Left lobe of liver (tissue), 2 donors: ENCODE measurements at regions not wholly inside any gene's neighbourhood (a gene's known extent, or its start where the extent isn't known, plus 50 kb on each side); places are given as distances from the start of the nearest gene placed in this dataset.
A peak's percentile ranks its signal among the peaks of the same experiment; 100 is the strongest.

Experiments used
- ATAC-seq: fragments of 200-7000 bp; cut with Tn5 transposase; one replicate; pipeline ENCODE4 v1.9.1; 2020; ENCODE audit warnings: mild to moderate bottlenecking, moderate library complexity
- DNase-seq: peaks from one replicate; pipeline ENCODE4 v3.0.0-alpha.2; 2020; ENCODE audit warnings: low spot score
- donor health status: DM: no; HTN: no; CAD: no; lungs with moderate emphysema.
- donor health status: DM: no; HTN: yes; CAD: no.

DNA sequence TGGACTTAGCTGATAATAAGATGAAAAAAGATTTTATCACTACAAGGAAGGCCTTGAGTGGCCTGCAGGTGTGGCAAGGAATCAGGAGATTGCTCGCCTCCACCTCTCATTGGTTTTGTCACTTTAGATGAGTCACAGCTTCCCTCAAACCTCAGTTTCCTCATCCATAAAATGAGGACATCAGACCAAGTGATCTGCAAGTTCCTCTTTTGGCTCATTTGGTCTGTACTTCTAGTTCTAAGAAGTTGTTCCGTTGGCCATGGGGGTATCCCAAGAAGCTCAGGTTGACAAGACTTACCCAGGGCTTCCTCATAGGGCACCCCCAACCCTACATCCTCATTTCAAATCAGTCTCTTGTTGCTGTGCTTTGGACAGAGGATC lies 254.1 kb downstream of the UACA start:
- no peak for DNase-seq
- no peak for ATAC-seq

- ATAC-seq (no peak), DNase-seq (no peak)
These were observed 254.6 kb downstream of the UACA start for GRCh38 chr15:70508561-70509281.

- no peak for DNase-seq
- peak; percentile 14 for ATAC-seq
These were observed 255.5 kb downstream of the UACA start for GRCh38 chr15:70507772-70508371.

GRCh38 chr15:70505936-70506912 lies 257.1 kb downstream of the UACA start:
- DNase-seq (no peak), ATAC-seq (no peak)

DNA sequence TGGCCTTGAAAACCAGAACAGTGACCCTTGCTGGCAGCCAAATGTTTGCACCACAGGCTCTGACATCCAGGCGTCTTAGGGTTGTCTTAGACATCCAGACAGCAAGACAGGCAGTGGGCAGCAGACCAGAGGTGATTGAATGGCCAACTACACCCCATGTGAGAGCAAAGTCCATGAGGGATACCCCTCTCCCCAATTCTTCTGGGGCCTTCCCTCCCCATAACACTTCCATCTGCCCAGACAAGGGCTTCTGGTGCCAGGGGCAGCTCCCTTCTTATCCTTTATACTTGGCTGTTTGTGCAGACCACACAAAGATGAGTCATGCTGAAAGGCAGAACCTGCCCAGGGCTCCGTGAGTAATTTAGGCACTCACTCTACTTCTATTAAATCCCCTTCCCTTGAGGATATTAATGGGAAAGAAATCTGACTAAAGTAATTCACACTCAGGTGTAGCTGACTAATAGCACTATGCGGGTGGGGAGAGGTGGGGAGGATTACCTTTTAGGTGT lies 257.9 kb downstream of the UACA start:
- DNase-seq (no peak), ATAC-seq (no peak)

- DNase-seq (no peak), ATAC-seq (no peak)
These were observed 258.4 kb downstream of the UACA start for GRCh38 chr15:70504988-70505387.

DNA sequence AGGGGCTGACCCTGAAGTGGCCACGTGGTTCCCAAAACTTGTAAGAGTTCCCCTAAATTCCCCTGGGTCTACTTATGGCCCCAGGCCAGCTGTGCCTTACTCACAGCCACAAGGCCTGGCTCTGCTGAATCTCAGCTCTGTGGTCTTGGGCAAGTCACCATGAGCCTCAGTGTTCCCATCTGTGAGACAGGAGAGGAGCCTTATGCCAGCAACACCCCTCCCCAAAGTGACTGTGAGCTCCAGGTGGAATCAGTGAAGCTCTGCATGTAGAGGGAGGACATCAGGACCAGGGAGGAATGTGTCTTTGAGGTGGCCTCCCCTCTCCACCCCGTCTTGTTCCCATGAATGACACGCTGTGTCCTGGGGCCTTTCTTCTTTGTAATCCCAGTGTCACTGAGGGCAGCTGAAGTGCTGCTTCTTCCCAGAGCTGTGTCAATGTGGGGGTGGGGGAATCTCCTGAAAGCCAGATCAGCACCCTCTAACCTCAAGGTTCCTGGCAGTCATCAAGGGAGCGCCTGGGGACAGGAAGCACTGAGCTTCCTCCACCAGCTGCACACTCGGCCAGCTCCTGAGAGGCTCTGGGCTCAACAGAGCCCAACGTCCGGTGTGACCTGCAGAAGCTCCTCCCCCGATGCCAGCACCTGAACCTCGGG lies 258.9 kb downstream of the UACA start:
- ATAC-seq (peak; percentile 63), DNase-seq (no peak)

DNA sequence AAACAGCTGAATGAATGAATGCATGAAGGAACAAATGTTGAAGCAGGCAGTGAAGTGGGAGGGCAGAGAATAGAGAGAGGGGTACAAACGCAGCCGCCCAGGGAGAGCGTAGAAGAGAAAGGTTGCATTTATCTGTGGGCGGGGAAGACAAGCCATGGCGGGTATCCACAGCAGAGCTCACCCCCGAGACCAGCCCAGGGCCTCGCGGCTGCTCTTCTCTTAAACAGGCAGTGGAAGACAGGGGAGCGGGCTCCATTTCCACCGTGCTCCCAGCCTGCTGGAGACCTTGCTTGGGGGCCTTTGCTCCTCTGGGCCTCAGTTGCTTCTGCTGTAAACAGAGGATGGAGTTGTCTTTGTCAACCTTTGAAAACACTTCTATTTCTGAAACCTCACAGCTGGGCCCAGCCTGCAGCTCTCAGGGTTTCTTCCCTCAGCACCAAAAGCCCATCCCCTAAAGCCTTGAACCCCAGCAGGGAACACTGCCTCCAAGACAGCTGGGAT lies 259.5 kb downstream of the UACA start:
- no peak for ATAC-seq
- no peak for DNase-seq

GRCh38 chr15:70503073-70503745 lies 260.1 kb downstream of the UACA start:
- DNase-seq (no peak), ATAC-seq (no peak)

DNA sequence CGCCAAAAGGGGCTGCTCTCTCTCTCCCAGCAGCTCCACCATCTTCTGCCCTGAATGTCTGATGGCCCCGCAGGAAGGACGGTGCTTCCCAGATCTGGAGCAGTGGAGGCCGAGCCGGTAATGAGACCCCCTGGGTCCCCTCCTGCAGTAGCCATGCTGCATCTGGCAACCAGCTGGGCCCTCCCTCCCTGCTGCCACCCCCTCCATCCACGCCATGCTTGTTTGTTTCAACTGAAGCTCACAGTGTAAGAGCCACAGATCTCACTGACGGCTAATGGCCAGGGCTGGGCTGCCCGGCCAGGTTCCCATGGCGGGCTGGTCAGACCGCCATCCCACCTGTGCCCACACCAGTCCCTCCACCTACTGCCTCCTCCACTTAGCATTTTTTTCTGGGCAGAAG lies 260.8 kb downstream of the UACA start:
- DNase-seq (no peak), ATAC-seq (no peak)

GRCh38 chr15:70501849-70502248 lies 261.5 kb downstream of the UACA start:
- DNase-seq: no peak

DNA sequence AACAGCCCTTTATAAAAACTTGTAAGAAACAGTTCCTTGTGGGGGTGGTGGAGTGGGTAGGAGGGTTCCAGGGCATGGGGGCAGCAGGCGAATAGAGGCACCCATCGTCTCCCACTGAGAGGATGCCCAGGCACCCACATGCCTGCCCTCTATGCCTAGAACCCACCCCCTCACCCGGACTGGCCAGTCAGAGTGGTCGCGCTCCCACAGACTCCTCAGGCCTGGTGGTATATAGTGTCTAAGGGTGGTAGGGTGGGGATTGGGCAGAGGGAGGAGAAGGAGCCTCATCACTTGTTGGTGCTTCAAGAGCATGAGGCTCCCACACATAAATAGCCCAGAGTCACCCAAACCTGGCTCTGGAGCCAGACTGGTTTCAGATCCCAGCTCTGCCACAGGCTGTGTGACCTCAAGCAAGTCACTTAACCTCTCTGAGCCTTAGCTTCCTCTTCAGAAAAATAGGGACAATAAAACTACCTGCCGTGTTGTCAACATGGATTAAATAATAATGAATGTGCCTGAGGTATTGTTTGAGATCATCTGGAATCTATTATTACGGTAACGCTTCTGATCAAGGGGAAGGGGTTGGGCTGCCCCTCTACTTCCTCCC lies 262.1 kb downstream of the UACA start:
- DNase-seq (no peak), ATAC-seq (no peak)

More at GRCh38 chr15:70501849-70502248, 261.5 kb downstream of the UACA start:
- no peak for ATAC-seq

- DNase-seq (no peak), ATAC-seq (no peak)
These were observed 263.6 kb downstream of the UACA start for GRCh38 chr15:70499791-70500190.

DNA sequence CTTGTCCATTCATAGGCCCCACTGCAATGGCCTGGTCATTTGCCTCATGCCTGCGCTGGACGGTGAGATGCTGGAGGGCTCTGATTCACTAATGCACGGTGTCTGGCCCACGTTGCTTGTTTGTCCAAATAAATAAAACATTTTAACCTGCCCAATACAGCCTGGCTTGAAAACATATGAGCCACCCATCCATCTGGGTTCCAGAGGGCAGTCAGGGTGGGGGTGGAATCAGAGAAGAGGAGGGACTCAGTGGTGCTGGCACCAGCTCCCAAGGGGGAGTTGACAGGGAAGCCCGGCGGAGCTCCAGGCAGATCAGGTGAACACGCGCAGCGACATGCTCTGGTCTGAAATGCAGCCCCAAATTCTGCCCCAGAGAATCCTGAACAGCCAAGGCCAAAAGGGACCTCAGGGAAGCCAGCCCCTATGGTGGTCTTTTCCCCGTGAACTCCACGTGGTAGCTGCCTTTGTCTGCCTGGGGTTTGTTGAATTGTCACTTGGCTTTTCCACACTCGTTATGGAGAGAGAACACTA lies 265.2 kb downstream of the UACA start:
- DNase-seq: no peak
- ATAC-seq: no peak

DNA sequence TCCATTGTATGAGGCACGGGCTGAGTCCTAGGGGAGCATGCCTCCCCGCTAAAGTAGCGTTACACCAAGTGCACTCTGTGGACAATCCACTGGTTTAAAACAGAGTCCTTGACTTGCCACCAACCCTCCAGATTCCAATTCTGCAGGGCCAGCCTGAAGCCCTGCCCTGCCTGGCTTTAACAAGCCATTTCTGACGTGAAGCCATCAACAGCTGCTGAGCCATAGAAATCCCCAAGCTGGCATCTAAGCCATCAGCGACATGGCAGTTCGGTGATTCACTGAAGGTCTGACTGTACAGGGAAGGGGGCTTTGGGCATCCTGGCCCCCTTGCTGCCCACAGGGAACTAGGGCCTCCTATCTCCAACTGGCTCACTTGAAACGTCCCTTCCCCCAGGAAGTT lies 265.7 kb downstream of the UACA start:
- DNase-seq (no peak), ATAC-seq (no peak)

GRCh38 chr15:70495991-70496599 lies 267.3 kb downstream of the UACA start:
- ATAC-seq (no peak), DNase-seq (no peak)

DNA sequence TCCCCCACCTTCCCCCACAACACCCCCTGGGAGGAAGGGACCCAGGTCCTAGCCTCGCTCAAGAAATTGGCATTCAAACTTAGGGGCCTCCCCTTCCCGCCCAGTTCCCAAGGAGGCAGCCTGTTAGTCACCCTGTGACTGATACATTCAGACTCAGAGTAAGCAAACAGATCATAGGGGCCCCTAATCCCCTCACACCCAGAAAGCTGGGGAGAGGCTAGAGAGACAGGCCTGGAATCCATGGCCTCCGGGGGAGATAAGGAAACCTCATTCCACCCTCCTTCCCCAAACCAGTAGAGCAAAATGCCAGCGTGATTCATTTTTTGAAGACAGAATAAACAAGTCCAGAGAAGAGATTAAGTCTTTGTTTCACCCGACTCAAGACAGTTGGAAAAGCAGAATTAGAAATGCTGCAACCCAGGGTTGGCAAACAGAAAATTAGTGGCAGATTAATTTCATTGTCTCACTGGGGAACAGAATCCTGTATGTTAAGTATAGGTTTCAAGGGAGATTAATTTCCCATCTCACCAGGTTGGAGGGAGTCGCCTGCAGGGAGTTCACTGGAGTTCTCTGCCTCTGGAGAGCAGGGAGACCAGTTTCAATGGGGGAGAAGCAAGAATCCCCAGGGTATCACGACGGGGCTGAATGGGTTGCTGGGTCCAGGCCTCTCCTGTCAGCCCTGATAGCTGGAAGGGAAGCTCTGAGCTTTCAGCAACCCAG lies 268.3 kb downstream of the UACA start:
- no peak for ATAC-seq
- DNase-seq: no peak

DNA sequence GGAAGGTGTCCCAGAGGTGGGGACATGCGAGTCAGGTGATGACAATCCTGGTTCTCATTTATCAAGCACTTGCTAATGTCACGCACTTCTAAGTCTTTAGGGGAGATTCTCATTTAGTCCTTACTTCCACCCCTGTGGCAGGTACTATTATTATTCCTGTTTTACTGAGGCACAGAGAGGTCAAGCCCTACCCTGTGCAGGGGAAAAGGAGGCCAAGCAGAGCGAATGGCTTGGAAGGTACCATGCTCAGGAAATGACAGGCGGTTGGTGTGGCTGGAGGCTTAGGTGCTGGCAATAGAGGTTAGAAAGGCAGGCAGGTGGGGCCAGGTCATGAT lies 268.9 kb downstream of the UACA start:
- ATAC-seq (no peak), DNase-seq (no peak)
